GM19035 (cell line): ENCODE measurements at regions not wholly inside any gene's neighbourhood (a gene's known extent, or its start where the extent isn't known, plus 50 kb on each side); places are given as distances from the start of the nearest gene placed in this dataset.
"Not testable (repeated sequence)": the region's sequence is repeated elsewhere in the genome, so short reads cannot be mapped to it uniquely, and the experiment has no call there.

Source experiments
- ATAC-seq: cut with Tn5 transposase; IDR thresholded peaks from one replicate; pipeline ENCODE4 v1.9.1; 2021; ENCODE audit not compliant: unreplicated experiment

DNA sequence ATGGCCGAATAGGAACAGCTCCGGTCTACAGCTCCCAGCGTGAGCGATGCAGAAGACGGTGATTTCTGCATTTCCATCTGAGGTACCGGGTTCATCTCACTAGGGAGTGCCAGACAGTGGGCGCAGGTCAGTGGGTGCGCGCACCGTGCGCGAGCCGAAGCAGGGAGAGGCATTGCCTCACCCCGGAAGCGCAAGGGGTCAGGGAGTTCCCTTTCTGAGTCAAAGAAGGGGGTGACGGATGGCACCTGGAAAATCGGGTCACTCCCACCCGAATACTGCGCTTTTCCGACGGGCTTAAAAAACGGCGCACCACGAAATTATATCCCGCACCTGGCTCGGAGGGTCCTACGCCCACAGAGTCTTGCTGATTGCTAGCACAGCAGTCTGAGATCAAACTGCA is 572.8 kb upstream of the AGA start:
- ATAC-seq = not testable (repeated sequence)

DNA sequence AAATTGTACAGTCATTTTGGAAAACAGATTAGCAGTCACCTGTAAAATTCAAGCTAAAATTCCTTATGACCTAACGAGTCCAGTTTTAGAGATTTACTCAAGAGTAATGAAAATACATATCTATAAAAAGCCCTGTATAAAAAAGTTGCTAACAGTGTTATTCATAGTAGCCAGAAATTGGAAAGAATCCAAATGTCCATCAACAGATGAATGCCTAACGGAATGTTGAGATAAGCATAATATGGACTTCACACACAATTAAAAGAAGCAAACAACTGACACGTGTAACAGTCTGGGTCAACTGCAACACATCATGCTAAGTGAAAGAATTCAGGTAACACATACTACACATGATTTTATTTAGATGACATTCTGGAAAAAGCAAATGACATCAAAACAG is 584.8 kb upstream of the AGA start:
- no peak for ATAC-seq

DNA sequence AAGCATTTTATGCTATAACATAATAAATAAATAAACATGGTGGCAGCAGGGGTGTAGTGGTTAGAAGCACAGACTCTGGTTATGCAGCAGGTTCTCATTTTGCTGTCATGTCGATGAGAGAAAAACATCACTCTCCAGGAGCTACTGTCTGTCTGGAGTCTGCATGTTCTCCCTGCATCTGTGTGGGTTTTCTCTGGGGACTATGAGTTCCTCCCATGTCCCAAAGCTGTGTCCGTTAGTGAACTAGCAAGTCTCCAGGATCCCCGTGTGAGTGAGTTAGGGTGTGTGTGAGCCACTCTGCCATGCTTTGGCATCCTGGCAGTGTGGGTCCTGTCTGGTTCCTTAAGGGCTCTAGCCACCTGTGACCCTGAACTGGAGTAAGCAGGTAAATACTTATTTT is 585.6 kb upstream of the AGA start:
- ATAC-seq = no peak

DNA sequence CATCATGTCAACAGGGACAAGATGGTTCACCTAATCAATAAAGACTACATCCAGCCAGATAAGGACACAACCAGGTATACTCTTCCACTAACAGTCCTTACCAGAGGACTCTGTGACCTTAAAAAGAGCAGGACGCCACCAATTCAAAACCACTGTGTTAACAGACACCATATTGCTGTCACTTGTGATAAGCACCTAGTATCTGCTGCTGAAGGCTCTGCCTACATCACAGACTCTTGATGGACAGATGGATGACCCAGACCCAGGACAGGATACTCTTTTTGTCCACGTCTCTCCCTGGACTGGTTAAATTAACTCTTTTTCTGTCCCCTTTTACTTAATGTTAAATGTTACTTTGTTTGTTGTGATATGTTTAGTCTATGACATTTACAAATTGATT is 586.2 kb upstream of the AGA start:
- ATAC-seq = no peak

- no peak for ATAC-seq
Observed at GRCh38 chr4:178037459-178038214, 595.4 kb upstream of the AGA start.

DNA sequence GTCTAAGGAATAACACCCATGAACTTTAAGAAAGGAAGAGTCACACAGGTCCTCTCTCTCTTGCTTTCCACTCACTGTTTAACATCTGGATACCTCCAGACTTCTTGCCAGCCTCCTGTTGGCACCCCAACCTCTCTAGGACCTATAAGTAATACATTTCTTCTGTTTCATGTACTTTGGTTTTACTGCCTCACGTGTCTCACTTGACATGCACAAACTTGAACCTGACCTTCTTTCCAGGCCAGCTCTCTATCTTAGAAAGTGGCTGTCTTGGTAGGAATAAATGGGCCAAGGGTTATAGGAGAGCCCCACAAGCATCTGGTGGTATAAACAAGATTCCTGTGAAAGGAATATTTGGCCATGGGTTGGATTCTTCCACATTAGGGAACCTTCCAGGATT is 614.8 kb upstream of the AGA start:
- no peak for ATAC-seq

DNA sequence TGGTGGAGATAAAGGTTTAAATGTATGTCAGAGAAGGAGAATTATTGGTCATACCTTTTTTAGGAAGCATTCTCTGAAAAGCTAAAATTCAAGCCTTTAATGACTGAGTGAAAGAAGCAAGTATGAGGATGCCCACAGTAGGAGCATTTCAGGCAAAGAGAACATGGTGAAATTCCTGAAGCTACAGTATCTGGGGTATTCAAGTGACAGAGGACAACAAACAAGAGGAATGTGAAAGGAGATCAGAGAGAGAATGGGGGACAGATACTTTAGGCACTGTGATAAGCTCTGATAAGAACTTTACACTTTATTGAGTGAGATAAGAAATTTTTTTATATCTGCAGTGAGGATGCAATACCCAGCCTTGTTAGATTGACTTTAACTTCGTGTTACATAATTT is 621.3 kb upstream of the AGA start:
- ATAC-seq = no peak

- ATAC-seq = no peak
Observed at GRCh38 chr4:178066338-178066941, 624.2 kb upstream of the AGA start.

GRCh38 chr4:178068136-178068535 is 625.9 kb upstream of the AGA start:
- no peak for ATAC-seq

- ATAC-seq = no peak
Observed at GRCh38 chr4:178070163-178070562, 627.9 kb upstream of the AGA start.

DNA sequence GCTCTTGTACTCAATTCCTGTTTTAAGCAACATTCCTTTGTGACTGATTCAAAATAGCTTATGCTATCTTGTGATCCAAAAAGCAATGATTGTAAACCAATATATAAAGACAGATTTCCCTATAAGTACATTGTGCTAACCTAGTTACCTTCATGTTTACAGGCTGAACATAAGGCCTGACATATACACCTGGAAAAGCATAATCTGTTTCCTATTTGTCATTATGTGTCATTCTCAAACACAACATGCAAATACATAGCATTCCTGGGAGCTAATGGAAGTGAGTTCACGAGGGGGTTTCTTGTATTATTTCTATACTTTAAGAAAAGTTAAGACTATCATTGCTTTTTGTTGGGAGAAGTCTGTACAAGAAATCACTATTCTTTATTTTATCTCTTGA is 638.1 kb upstream of the AGA start:
- ATAC-seq = no peak

DNA sequence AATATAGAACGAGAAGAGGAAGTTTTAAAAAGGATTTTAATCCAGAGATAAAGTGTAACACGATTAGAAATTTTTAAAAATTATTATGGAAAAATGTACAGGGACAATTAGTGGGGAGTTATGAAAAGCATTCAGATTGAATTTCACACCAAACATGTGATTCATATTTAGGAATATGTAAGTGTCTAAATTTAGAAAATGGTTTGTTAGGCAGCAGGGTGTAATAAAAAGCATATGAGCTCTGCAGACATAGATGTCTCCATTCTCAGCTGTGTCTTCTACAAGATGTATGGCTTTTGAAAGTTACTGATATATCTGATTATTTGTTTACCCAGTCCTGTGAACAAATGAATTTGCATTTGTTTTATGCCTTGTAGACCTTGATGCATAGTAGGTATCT is 638.9 kb upstream of the AGA start:
- no peak for ATAC-seq

- ATAC-seq = no peak
Observed at GRCh38 chr4:178081896-178082295, 639.7 kb upstream of the AGA start.

- no peak for ATAC-seq
Observed at GRCh38 chr4:178082906-178083305, 640.7 kb upstream of the AGA start.

DNA sequence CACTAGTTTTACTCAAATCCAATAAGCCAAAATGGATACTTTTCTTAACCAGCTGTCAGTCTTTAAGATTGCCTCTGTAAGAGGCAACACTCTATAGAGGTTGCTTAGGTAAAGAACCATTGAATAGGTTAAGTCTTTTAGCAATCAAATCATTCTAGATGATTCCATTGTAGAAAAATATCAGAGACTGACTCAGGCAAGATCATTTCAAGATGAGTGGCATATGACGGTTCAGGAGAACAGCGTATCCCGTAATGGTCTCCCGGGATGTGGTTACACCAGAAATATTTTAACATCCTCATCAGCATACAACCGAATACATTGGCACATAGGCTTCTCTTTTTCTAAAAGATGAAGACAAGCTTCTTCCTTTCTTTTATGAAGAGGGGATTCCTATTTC is 641.7 kb upstream of the AGA start:
- no peak for ATAC-seq

GRCh38 chr4:178086320-178086719 is 644.1 kb upstream of the AGA start:
- no peak for ATAC-seq

GRCh38 chr4:178090640-178091411 is 648.6 kb upstream of the AGA start:
- no peak for ATAC-seq

GRCh38 chr4:178102139-178102538 is 659.9 kb upstream of the AGA start:
- ATAC-seq = no peak

GRCh38 chr4:178105242-178105641 is 663.0 kb upstream of the AGA start:
- no peak for ATAC-seq

GRCh38 chr4:178136736-178137345 is 694.6 kb upstream of the AGA start:
- no peak for ATAC-seq

DNA sequence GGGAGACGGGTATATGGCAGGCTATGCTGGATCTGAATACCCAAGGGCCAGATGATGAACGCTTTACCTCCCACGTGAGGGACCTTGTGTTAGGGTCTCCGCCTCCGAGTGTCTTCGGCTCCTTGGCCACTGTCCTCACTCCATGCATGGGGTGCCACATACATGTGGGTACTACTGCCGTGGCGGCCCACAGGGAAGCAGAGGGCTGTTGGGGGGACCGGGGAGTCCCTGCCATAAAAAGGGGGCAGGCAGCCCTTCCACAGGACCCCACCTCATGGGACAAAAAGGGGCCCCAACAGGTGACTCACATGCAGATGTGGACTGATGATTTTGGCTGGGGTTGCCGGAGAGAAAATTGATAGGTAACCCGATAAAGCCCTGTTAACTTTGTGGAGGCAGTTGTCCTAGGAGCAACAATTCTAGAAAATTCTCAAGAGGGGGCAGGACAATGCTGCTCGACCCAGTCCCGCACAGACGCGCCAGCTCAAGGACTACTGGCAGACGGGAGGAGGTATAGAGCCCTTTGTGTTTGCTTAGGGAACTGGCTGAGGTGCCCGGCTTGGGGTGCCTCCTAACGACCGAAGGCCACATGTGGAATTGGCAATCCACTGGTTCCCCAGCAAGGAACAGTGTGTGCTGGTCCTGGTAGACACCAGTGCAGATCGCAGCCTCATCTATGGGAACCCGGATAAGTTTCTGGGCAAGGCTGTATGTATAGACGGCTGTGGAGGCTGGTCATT is 695.7 kb upstream of the AGA start:
- no peak for ATAC-seq
